Nephron (organoid): ENCODE measurements at regions not wholly inside any gene's neighbourhood (a gene's known extent, or its start where the extent isn't known, plus 50 kb on each side); places are given as distances from the start of the nearest gene placed in this dataset.

Experiments
- H3K27ac Mint-ChIP-seq, 3 experiments: 2 replicates each; pipeline ENCODE4 v1.8.0; 2020; ENCODE audit warnings: mixed read lengths in 3 of 3, mild to moderate bottlenecking in 2 of 3, moderate library complexity in 1 of 3
- H3K27me3 Mint-ChIP-seq: 2 replicates; pipeline ENCODE4 v1.8.0; 2021; ENCODE audit warnings: low read depth, mild to moderate bottlenecking, moderate library complexity, mixed read lengths
- H3K36me3 Mint-ChIP-seq: 2 replicates; pipeline ENCODE4 v1.8.0; 2020; ENCODE audit warnings: low read depth, mixed read lengths
- H3K4me1 Mint-ChIP-seq: 2 replicates; pipeline ENCODE4 v1.8.0; 2020; ENCODE audit warnings: mixed read lengths
- H3K4me3 Mint-ChIP-seq, 3 experiments: 2 replicates each; pipeline ENCODE4 v1.8.0; 2020; ENCODE audit warnings: mild to moderate bottlenecking in 3 of 3, mixed read lengths in 3 of 3, moderate library complexity in 2 of 3
- H3K9me3 Mint-ChIP-seq: 2 replicates; pipeline ENCODE4 v1.8.0; 2020; ENCODE audit warnings: mixed read lengths
- TF ChIP-seq, protein P1 (sequence below), 3 experiments: fragments of 200-600 bp; sonication (generic); IDR thresholded peaks; one replicate each; pipeline ENCODE4 v1.5.0; 2021; ENCODE audit warnings: antibody characterized with exemption in 3 of 3; ENCODE audit not compliant: unreplicated experiment in 3 of 3

DNA sequence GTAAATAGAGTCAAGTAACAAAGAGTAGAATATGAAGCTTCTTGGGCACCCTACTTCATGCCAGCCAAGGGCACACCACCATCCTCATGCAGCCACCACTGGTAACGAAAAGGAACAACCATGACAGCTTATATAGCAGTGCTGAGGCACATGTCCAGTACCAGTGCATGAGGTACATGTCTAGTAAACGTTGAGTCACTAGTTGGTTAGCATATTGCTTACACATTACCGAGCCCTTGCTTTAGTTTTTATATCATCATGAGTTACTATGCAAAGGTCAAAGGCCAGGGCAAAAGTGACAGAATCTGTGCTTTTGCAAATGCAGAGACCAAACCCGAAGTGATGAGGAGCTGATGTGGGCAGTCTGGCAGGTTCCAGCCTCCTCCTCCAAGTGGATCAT, 147.1 kb upstream of the MAP1B start:
- H3K4me1 Mint-ChIP-seq: peaks cover 6% of the 10 kb centered on the region
- TF ChIP-seq, protein P1, sequence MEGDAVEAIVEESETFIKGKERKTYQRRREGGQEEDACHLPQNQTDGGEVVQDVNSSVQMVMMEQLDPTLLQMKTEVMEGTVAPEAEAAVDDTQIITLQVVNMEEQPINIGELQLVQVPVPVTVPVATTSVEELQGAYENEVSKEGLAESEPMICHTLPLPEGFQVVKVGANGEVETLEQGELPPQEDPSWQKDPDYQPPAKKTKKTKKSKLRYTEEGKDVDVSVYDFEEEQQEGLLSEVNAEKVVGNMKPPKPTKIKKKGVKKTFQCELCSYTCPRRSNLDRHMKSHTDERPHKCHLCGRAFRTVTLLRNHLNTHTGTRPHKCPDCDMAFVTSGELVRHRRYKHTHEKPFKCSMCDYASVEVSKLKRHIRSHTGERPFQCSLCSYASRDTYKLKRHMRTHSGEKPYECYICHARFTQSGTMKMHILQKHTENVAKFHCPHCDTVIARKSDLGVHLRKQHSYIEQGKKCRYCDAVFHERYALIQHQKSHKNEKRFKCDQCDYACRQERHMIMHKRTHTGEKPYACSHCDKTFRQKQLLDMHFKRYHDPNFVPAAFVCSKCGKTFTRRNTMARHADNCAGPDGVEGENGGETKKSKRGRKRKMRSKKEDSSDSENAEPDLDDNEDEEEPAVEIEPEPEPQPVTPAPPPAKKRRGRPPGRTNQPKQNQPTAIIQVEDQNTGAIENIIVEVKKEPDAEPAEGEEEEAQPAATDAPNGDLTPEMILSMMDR (IDR thresholded peaks at IDR 0.05; ENCODE audit: unreplicated experiment in 3 of 3): no peak
- no peak overlapping the region for H3K4me3 Mint-ChIP-seq
- H3K36me3 Mint-ChIP-seq: no peaks in the 10 kb centered on the region
- no peaks in the 10 kb centered on the region for H3K27me3 Mint-ChIP-seq
- H3K27ac Mint-ChIP-seq: no peak overlapping the region
- H3K9me3 Mint-ChIP-seq: no peaks in the 10 kb centered on the region

DNA sequence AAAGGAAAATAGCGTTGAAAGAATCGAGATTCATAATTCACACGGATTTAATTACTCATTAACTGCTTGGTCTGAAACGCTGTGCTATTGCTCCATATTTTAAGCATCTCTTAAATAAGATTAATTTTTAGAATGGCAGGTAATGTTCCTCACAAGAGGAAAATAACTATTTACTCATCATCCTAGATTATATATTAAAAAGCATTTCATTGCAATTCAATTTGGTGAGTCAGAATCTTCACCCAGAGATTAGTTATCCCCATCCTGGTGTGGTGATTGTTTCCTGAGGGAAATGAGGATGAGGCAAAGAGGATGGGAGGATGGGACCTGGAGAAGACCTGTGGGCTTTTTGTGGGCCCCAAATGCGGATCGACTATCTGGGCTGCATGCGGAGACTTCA, 145.5 kb upstream of the MAP1B start:
- no peak overlapping the region for H3K27ac Mint-ChIP-seq
- TF ChIP-seq, protein P1 (IDR thresholded peaks at IDR 0.05; ENCODE audit: unreplicated experiment in 3 of 3): no peak
- no peaks in the 10 kb centered on the region for H3K9me3 Mint-ChIP-seq
- H3K27me3 Mint-ChIP-seq: no peaks in the 10 kb centered on the region
- no peak overlapping the region for H3K4me3 Mint-ChIP-seq
- H3K4me1 Mint-ChIP-seq: peaks cover 4% of the 10 kb centered on the region
- H3K36me3 Mint-ChIP-seq: no peaks in the 10 kb centered on the region

DNA sequence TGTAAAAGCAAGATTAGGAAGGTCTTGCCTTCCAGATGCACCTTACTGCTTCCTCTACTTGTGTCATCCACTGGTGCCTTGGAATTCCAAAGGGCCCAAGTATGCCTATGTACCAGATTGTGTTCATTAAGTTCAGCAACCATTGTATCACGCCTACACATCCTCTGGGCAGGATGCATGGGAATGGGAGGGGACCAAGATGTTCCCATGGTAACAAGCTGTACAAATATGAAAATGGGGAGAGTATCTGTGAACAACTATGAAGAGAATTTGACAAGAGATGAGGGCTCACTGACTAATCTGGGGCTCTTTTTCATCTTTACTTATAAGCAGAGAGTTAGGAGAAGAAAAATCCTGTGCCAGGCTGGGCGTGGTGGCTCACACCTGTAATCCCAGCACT, 137.8 kb upstream of the MAP1B start:
- Mint-ChIP-seq H3K27me3 (no peaks in the 10 kb centered on the region), H3K27ac (no peak overlapping the region), H3K9me3 (no peaks in the 10 kb centered on the region), H3K4me3 (no peak overlapping the region), H3K4me1 (no peaks in the 10 kb centered on the region), H3K36me3 (no peaks in the 10 kb centered on the region)
- TF ChIP-seq, protein P1 (IDR thresholded peaks at IDR 0.05; ENCODE audit: unreplicated experiment in 3 of 3): no peak

DNA sequence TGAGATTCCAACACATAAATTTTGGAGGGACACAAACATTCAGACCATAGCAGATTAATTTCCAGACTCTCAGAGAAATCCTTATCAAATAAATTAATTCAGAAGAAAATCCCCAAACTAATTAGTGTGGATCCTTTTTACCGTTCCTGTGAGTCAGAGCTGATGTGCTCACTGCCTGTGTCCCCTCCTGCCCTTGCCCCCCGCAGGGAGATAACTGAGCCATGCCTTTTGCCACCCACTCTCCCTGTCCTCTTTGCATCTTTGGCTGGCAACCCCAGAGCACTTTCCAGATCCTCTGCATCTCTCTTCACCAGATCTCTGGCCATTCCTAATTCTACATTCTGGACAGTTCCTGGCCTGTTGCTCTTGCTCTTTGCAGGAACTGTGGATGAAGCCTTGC, 135.4 kb upstream of the MAP1B start:
- no peak overlapping the region for H3K4me3 Mint-ChIP-seq
- H3K27ac Mint-ChIP-seq: no peak overlapping the region
- H3K36me3 Mint-ChIP-seq: no peaks in the 10 kb centered on the region
- TF ChIP-seq, protein P1 (IDR thresholded peaks at IDR 0.05; ENCODE audit: unreplicated experiment in 3 of 3): no peak
- H3K4me1 Mint-ChIP-seq: no peaks in the 10 kb centered on the region
- H3K9me3 Mint-ChIP-seq: no peaks in the 10 kb centered on the region
- H3K27me3 Mint-ChIP-seq: no peaks in the 10 kb centered on the region

DNA sequence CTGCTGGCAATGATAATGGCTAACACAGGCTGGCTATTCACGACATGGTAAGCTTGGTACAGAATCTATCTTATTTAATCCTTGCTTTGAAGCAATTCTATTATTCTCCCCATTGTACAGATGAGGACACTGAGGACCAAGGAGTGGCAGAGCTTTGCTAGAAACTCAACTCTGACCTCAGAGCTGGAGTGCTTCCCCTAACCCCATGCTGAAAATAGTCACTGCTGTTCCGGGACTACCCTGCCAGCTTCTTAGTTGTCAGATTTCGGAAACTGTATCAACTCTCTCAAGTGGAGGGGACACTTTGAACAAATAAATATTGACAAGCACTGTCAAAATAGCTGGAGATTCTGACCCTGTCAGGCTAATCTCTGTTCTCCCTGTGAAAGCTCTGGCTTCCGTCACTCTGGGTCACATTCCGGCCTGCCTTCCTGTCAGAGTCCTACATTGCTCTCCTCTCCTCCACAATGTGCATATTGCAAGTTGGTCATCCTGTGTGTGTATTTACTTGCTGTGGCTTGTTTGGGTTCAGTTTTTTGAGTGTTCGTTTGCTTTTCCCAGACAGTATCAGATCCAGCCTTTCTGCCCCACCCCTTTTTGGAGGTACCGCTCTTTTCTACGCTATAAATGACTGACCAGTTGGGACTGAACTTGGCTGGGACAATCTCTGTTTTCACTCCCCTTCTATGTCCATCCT, 134.3 kb upstream of the MAP1B start:
- Mint-ChIP-seq H3K9me3 (no peaks in the 10 kb centered on the region), H3K4me1 (no peaks in the 10 kb centered on the region), H3K27ac (no peak overlapping the region), H3K36me3 (no peaks in the 10 kb centered on the region), H3K4me3 (no peak overlapping the region), H3K27me3 (peaks cover 6% of the 10 kb centered on the region)
- TF ChIP-seq, protein P1 (IDR thresholded peaks at IDR 0.05; ENCODE audit: unreplicated experiment in 3 of 3): no peak

DNA sequence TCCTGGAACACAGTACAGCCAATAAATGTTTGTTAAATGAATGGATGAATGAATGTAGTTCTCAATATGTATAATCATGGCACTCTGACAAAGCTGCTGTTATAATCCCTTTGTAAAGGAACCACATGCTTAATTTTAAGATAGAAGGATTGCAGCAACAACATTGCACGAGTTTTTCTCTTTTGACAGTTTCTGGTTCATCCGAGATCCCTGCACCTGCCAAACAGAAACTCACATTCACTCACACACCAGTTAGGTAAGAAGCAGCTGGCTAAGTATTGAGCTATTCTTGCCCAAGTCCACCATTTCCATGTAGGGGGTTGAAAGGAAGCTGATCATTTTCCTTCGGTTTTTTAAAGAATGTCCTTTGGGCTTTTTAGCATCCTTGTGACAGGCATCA, 133.7 kb upstream of the MAP1B start:
- Mint-ChIP-seq H3K27me3 (peaks cover 7% of the 10 kb centered on the region), H3K9me3 (no peaks in the 10 kb centered on the region), H3K4me1 (no peaks in the 10 kb centered on the region), H3K4me3 (no peak overlapping the region), H3K27ac (no peak overlapping the region), H3K36me3 (no peaks in the 10 kb centered on the region)
- TF ChIP-seq, protein P1 (IDR thresholded peaks at IDR 0.05; ENCODE audit: unreplicated experiment in 3 of 3): no peak
